Smooth muscle cell of the brain vasculature (primary cell): ENCODE measurements at regions not wholly inside any gene's neighbourhood (a gene's known extent, or its start where the extent isn't known, plus 50 kb on each side); places are given as distances from the start of the nearest gene placed in this dataset.
A peak's percentile ranks its signal among the peaks of the same experiment; 100 is the strongest.

ENCODE experiments used
- DNase-seq: peaks from one replicate; pipeline ENCODE4 v3.0.0-alpha.2; 2012; ENCODE audit warnings: low read depth, low spot score

DNA sequence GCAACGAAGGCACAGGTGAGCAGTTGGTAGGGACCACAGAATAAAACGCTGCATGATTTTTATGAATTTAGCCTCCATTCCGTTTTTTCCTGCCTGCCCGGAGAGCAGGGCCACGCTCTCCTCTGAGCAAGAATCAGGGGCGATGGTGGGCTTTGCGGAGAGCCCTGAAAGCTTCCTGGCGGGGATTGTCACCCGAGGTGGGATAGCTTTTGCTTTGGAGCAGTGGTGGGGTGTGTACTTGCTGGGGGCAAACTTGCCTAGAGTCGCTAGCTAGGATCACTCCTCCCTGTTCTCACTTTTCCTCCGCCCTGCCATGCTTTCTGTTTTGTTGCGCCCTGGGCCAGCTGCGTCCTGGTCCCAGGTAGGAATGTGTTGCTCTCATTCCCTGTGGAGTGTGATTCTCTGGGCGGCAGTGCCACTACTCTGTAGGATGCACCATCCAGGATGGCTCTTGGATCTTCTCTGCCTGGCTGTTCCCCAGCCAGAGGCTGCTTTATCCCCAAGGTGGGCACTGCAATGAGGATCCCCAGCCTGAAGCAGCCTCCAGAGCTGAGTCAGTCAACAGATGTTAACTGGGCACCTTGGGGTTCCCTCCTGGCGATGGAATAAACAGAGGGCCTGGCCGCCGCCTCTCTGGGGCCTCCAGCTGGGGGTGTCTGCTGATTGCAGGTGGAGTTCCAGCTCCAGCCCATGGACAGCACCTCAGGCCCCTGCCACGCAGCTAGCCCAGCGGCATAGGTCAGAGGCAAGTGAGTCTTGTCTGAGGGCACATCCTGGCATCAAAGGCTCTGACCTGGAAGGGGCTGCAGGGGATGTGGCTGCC, 360.9 kb upstream of the TNRC6C start:
- no peak for DNase-seq

DNA sequence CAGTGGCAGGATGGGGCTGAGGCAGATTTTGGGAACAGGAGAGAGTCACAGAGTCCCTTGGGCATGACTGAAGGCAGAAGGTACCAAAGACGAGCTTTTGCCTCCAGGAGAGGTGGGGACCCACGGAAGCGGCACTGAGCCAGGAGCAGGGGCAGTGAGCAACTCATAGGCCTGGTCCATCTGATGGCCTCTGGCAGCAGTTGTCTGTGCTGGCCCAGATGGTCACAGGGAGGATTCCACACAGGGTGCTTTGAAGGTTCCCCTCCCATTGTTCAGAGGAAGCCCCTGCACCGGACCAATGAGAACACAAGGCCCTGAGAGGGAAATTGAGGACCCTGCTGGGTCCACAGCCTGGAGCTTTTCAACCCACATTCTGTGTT, 360.3 kb upstream of the TNRC6C start:
- no peak for DNase-seq

DNA sequence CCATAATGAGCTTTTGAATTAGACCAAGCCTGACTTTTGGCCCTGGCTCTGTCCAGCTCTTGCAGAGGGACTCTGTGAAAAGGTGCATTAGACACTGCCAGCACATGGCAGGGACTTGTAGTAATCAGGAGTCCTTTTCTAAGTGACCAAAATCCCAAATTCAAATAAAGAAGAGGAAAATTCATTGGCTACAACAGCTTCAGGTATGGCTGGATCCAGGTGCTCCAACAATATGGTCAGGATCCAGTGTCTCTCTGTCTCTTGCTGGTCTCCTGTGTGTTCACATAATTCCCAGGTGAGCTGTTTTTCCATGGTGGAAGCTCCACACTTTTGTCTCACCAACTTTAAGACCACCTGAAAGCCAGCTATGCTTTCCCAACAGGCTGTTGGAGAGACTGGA, 358.8 kb upstream of the TNRC6C start:
- DNase-seq = no peak

DNA sequence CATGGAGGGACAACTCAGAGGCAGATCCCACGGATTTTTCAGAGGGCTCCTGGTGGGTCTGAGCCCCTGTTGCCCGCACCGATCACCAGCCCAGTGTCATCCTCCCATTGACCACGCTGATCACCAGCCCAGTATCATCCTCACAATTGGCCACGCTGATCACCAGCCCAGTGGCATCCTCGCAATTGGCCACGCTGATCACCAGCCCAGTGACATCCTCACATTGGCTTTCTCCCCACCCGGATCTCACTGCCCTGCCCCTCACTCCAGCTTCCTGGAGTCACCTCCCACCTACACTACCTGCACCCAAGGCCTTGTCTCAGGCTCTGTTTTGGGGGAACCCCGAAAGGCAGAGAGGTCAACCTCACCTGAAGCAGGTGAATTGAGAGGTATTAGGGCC, 358.2 kb upstream of the TNRC6C start:
- no peak for DNase-seq

DNA sequence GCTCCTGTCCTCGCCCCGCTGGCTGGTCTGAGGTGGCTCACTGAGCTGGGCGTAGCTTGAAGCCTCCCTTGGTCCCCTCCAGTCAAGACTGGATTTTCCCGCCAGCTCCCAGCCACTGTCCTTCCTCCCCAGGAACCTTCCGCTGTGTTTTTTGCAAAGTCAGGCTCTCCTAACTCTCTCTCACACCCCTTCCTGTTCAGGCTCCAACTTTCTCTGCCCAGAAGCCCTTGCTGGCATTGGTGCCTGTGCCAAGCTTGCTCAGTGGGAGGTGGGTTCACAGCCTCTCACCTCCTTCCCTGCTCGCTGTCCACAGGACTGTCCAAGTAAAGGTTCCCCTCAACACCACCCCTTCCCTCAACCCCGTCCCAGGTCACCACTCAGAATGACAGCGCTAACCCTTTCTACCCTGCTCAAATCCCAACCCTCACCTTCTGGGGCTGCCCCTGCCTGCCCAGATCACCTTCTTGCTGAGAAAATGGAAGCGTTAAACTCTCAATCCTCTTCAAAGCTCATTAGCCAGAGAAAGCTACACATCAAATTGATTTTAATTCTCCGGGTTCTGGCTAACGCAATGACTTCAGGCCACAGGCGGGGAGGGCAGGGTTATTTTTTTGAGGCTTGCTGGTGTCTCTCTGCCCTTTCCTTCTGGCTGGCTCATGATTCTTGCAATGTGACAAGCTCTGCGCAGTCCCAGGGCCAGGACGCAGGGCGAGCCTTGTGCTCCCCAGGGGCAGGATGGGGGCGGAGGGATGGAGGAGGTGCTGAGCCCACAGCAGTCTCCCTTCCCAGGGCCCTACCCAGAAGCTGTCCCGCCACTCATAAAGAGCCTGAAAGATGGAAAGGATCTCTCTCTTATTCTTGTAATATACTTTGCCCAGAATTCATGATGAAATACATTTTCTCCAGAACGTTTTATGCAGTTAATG, 357.2 kb upstream of the TNRC6C start:
- DNase-seq = no peak

DNA sequence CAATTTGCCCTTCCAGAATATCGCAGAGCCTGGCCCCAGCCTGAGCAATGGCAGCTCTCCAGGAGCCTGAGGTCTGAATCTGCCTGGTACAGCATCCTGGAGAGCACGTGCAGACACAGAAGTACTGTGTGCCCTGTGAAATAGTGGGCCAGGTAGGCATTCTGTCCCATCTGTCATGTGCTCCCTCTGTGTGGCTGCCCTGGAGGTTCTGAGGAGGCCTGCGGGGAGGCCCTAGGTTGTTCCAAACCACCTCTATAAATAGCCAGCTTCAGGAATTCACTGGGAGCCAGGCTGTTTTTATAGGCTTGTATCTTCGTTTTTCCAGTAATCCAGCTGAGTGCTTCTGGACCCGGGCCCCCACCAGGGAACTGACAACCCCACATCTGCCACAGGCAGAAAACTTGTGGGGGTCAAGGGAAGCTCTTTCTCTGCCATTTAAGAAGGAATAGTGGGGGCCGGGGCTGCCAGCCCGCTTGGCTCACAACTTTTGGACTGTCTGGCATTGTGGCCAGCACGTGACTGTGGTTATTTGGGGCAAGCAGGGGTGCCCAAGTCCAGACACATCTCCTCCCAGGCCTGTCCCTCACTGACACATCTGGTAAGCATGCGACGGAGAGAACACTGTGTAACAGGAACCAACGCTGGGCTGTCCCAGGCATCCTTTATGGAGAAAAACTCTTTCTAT, 356.3 kb upstream of the TNRC6C start:
- peak; percentile 57 for DNase-seq

DNA sequence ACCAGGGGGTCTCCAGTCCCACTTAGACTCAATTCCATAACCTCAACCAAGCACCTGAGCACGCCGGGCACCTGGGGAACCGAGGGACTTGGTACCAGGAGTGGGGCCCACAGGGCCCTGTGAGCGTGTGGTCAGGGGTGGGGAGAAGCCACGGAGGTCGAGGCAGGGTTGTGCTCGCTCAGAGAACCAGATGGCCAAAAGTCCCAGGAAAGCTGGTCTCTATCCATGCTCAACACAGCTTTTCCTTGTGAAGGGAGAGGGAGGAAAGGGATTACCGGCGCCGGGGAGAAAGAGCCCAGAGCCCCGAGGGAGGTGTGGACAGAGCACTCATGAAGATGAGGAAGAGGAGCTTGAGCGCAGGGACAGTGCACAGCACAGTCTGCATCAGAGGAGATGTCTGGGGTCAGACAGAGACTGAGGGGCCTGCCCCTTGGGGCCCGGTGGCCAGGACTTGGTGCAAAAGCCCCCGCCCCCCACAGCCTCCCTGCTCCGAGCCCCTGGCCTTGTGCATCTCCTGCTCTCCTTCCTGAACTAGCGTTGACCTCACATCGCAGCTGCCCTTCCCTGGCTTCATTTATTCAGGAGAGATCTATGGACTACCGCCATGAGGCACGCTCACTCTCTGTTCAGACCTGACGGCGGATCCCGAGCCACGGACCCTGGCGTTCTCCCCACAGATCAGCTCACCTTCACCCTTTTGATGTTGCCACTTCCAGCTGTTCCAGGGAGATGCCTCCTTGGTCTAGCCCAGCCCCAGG, 355.4 kb upstream of the TNRC6C start:
- no peak for DNase-seq

DNA sequence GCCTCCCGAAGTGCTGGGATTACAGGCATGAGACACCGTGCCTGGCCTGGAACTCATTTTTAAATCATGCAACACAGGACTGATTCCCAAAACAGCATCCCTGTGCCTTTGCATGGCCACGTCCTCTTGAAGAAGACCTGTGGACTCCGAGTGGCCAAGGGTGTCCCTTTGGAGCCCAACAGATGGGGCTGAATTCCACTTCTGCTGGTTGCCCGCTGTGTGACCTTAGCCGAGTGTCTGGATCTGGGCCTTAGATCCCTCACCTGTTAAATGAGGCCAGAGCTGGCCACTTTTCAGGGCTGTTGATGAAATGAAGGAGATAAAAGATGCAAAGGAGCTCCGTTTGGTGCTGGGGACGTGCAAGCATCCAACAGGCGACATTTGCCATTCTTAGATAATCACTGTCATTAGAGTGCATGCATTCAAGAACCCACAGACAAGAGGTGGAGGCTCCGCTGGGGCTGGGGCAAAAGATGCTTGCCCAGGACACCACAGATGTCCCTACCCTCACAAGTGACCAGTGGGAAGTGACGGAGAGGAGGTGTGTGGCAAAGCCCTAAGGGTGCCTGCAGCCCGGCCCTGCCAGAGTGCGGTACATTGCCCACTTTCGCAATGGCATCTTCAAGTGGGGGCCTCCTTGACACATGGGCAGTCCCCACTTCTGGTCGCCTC, 354.1 kb upstream of the TNRC6C start:
- DNase-seq = no peak

DNA sequence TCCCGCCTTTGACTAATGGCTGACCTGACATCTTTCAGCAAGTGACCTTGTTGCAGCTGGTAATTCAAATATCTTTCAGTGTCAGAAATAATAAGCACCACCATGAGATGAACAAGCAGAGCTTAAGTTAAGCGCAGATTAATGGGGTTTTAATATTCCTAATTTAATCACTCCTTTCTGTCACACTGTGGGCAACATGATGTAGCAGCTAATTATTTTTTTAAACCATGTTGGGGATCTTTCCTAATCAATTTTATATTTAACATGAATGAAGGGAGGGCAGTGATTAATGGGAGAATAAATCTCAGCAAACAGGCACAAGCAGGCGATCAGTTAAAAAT, 353.6 kb upstream of the TNRC6C start:
- DNase-seq = no peak

DNA sequence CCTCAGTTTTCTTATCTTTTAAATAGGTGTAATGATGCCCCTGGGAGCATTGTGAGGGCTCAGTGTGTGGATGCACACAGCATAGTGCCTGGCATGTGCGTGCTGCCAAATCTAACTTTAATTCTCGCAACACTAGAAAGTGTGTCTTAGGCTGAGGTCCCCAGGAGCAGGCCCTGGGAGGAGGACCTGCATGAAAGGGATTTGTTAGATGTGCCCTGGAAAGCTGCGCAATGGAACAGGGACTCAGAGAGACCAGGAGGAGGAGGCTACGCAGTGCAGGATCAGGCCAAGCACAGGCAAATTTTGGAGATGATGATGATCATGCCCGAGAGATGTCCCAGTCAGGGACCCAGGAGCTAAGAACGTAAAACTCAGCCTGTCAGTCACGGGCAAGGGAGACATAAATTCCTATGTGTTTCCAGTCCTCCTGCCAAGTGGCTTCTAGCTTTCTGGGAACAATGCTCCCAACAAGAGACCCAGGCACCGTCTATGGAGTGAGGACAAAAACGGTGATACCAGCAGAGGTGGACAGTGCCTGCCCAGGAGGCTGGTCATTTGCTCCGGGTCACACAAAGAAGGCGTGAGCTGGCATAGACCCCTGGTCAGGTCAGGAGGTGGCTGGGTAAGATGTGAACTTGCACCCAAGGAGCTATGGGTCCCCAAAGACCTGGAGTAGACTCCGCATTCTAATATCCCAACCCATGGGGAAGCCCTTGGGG, 352.2 kb upstream of the TNRC6C start:
- no peak for DNase-seq

DNA sequence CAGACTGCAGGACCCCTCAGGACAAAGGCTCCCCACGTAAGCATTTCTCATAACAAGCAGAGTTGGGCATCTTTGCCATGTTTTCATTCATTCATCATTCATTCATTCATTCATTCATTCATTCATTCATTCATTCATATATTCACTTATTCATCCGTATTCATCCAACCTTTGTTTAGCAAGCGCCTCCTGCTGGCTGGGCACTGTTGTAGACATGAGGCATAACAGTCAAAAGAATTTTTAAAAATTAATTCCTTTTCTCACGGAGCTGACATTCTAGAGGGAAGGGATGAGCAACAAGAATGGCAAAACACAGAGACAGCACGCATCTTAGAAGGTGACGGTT, 351.7 kb upstream of the TNRC6C start:
- no peak for DNase-seq

DNA sequence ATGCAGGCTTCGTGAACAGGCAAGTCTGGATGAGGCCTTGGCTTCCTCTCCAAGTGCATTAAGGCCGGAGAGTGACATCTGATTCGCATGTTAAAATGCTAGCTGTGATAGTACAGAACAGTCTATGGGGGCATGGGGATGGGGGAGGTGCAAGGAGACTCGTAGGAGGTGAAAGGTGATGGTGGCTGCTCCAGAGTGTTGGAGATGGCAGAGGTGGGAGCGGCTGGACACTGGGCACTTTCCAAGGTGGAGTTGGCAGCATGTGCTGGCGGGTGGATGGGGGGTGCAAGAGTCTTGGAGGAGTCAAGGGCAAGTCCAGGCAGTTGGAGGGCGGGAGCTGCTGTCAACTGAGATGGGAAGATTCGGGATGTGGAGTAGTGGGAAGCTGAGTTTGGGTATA, 350.9 kb upstream of the TNRC6C start:
- no peak for DNase-seq

DNA sequence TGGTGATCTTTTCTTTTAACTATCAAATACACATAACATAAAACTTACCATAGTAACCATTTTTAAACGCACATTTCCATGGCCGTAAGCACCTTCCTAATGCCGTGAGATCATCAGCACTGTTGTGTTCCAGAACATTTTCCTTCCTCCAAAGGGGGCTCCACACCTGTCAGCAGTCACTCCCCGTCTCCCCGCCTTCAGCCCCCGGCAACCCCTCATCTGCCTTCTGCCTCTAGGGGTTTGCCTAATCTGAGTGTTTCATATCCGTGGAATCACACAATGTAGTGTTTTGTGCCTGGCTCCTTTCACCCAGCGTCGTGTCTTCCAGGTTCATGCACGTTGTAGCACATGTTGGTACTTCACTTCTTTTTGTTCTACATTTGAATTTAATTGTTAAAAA, 350.1 kb upstream of the TNRC6C start:
- DNase-seq = no peak

DNA sequence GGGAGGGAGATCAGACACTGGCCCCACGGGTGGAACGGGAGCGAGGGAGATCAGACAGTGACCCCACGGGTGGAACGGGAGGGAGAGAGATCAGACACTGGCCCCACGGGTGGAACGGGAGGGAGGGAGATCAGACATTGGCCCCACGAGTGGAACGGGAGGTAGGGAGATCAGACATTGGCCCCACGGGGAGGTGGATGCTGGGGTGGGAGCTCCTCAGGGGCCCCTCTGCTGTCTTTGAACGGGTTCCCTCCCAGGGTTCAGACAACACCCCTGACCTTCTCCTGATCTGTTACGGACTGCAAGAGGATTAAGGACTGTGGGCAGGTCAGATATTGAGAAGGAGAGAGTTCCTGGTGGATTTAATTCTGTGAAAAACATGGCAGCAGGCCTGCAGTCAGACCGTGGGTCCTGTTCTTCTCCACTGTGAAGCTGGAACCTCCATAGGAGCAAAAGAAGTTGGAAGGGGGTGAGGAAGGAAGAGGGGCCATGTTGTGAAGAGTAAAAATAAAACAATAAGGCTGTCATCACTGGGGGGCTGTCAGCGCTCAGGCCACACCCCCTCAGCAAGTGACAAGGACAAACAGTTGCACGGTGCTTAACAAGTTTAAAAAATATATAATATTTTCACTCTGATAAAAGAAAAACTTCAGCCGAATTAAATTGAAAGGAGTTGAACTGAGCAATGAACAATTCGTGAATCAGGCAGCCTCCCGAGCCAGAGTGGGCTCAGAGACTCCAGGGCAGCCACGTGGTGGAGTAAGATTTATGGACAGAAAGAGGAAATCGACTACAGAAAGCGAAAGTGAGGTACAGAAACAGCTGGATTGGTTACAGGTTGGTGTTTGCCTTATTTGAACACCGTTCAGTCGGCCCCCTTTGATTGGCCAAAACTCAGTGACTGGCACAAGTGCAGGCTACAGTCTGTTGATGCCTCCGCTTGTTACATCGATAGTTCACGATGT, 348.7 kb upstream of the TNRC6C start:
- DNase-seq = no peak

DNA sequence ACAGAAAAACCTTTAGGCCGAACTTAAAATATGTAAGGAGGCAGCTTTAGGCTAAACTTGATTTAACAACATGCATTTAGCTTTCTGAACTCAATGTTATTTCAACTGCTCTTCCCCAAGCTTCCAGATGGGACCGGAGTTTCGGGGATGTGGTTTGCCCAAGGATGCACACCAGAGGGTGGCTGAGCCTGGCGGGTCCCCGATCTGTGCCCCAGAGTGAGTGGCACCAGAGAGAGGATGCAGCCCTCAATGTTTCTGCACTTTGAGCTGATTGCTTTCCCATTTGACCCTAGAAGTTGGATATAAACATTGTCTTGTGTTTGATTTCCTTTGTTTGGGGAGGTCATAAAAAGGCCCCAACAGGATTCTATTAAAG, 348.0 kb upstream of the TNRC6C start:
- DNase-seq = no peak

DNA sequence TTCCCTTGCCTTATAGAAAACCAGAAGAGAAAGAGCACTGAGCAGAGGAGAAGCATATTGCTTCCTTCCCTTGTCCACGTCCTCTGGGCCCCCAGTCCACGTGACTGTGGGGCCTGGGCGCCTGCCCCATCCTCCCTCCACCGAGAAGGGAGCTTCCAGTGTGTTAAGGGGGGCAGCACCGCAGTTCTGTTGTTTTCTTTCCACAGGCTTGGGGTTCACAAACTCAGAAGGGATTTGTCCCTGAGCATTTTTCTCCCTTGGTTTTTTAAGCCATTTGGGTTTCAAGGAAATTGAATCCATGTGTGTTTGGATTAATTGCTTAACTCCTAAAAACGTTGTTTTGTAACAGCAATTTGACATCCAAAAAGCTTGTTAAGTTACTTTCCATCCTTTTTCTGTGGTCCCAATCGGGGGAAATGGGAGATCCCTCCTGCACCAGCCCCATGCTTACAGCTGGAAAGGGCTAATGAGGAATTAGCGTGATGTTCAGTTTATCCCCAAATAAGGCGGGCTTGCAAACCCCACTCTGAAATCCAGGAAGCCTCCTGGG, 347.5 kb upstream of the TNRC6C start:
- no peak for DNase-seq

DNA sequence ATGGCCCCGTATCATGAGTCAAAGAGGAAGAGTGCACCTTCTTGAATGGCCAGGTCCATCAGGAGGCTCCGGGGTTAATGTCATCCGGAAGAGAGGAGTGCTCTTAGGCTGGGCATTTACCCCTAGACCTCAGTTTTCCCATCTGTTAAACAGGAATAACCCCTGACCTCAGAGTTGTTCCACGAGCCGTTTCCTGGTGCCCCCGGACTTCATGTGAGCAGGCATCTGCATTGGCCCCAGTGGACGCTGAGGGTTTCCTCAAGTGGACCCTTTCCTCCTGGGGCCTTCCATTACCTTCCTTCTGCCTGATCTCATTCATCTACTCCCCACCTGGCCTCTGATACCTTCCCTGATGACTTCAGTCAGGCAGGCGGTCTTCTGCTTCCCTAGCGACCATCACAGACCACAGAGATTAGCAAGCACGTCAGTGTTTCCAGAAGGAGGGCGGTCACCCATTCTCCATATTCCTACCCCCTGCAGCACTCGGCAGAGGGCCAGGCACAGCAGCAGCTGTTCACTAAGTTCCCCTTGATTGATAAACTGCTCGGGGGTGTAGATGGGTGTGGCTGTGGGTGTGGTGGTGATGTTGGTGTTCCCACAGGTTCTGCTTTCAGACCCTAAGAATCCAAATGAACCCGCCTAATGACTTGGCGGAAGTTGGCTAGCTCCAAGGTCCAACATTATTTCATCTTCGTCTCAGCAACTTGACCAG, 346.6 kb upstream of the TNRC6C start:
- DNase-seq = no peak

DNA sequence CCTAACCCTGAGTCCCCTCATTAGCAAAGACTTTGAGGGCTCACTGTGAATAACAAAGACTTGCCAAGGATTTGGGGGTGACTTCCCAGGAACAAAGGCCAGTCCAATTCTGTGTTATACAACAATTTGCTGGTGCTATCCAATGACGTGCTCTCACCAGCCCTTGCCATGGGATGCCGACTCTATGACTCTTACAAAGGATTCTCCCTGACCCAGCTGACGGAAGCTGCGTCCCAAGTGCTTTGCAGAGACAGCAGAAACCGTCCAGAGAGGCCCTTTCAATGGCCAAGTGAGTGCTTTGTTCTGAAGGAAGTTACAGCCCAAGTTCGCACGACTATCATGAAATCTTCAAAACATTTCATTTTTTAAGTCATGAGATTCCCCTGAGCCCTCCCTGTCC, 345.3 kb upstream of the TNRC6C start:
- no peak for DNase-seq

DNA sequence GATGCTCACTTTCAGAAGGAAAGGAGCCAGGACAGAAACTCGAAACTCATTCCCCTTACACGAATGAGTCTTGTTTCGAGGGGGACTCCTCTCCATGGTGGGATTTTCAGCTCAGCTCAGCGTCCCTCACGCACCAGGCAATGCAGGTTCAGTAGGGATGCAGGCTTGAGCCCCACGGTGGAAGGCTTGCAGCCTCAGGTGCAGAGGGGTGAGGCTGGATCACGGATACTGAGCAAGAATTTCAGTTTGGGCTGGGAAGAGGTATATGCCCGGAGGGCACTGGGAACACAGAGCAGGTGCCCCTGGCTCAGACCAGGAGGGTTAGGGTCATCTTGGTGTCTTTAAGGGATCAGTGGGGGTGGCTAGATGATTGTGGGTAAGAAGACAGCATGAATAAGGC, 344.9 kb upstream of the TNRC6C start:
- DNase-seq = no peak
